ENCODE measurements at regions not wholly inside any gene's neighbourhood (a gene's known extent, or its start where the extent isn't known, plus 50 kb on each side); places are given as distances from the start of the nearest gene placed in this dataset.

DNA sequence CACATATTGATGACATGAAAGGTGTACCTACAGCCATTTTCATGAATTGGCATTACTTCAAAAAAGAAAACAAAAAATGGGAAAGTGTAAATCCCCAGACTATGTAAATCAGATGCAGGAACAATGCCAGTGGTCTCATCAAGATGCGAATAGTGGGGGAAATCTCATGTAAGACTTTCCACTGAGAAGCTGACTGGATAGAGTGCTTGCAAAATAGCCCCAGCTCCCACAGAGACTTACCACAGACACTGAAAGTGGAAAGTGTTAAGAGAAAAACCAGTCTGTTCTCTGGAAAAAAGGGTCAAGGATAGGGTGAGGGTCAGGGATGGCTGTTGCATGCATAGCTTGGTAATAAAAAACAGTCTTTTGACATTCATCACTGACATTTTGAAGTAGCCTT lies 73.2 kb upstream of the ARMCX2 start:
- Histone ChIP-seq H3K14ac (ENCODE audit: insufficient read depth, low read length) (no peak overlapping the region), H2BK12ac (ENCODE audit: insufficient read length, low read depth, low read length) (no peak overlapping the region), H3K18ac (ENCODE audit: insufficient read length, low read depth, low read length) (no peak overlapping the region), H3K56ac (ENCODE audit: insufficient read length, low read depth, low read length) (no peak overlapping the region), H3K23me2 (ENCODE audit: insufficient read length, low read depth, low read length, poor library complexity, severe bottlenecking) (no peaks in the 10 kb centered on the region), H3K4me2 (ENCODE audit: insufficient read depth, insufficient read length, low read length) (no peak overlapping the region), H3K4ac (ENCODE audit: low read depth, low read length) (no peak overlapping the region), H3K4me1 (ENCODE audit: insufficient read depth, low read length) (no peaks in the 10 kb centered on the region; the same call in 1 of the 2 replicates), H3K79me2 (ENCODE audit: insufficient read depth, low read length) (no peaks in the 10 kb centered on the region), H2BK15ac (ENCODE audit: low read depth, low read length) (no peak overlapping the region), H4K5ac (ENCODE audit: insufficient read length, low read depth, low read length) (no peak overlapping the region), H2AFZ (ENCODE audit: low read length) (no peak overlapping the region), H3K9me3 (ENCODE audit: control insufficient read depth, low read depth, low read length) (peaks cover 14% of the 10 kb centered on the region), H2BK20ac (ENCODE audit: low read depth, low read length, poor library complexity, severe bottlenecking) (no peak overlapping the region), H2BK120ac (ENCODE audit: low read depth, low read length, poor library complexity, severe bottlenecking) (no peak overlapping the region), H3T11ph (ENCODE audit: low read length) (no peak overlapping the region), H2AK5ac (ENCODE audit: insufficient read length, low read length) (no peak overlapping the region), H4K91ac (ENCODE audit: insufficient read length, low read depth, low read length) (no peak overlapping the region), H3K27me3 (ENCODE audit: insufficient read depth, low read length) (no peaks in the 10 kb centered on the region), H4K8ac (replicated peaks; ENCODE audit: insufficient read length, low read depth, low read length) (no peak overlapping the region), H2BK5ac (ENCODE audit: insufficient read length, low read length) (no peak overlapping the region), H3K27ac (ENCODE audit: insufficient read length, low read depth, low read length) (no peak overlapping the region), H3K23ac (ENCODE audit: insufficient read length, low read depth, low read length) (no peak overlapping the region), H4K20me1 (ENCODE audit: control insufficient read depth, insufficient read depth, insufficient read length) (no peaks in the 10 kb centered on the region), H3K79me1 (ENCODE audit: insufficient read depth, low read depth, low read length, poor library complexity, severe bottlenecking) (no peaks in the 10 kb centered on the region), H3K9ac (ENCODE audit: extremely low read depth, insufficient read length, low read length) (no peak overlapping the region)
- TF ChIP-seq, protein P1, sequence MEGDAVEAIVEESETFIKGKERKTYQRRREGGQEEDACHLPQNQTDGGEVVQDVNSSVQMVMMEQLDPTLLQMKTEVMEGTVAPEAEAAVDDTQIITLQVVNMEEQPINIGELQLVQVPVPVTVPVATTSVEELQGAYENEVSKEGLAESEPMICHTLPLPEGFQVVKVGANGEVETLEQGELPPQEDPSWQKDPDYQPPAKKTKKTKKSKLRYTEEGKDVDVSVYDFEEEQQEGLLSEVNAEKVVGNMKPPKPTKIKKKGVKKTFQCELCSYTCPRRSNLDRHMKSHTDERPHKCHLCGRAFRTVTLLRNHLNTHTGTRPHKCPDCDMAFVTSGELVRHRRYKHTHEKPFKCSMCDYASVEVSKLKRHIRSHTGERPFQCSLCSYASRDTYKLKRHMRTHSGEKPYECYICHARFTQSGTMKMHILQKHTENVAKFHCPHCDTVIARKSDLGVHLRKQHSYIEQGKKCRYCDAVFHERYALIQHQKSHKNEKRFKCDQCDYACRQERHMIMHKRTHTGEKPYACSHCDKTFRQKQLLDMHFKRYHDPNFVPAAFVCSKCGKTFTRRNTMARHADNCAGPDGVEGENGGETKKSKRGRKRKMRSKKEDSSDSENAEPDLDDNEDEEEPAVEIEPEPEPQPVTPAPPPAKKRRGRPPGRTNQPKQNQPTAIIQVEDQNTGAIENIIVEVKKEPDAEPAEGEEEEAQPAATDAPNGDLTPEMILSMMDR (conservative IDR thresholded peaks at IDR 0.05) = no peak
- peaks cover 58 to 62% of the 10 kb centered on the region in 2 experiments for H3K9me3 Mint-ChIP-seq
- H3K4me3 Mint-ChIP-seq = no peak overlapping the region
- H3K27ac Mint-ChIP-seq = no peak overlapping the region
- peaks cover 0 to 3% (median 0%) of the 10 kb centered on the region in 3 experiments; a peak in 4 of 7 replicates for H3K36me3 Mint-ChIP-seq (ENCODE audit: insufficient read depth in 1 of 3, low read depth in 3 of 3)
- H3K27me3 Mint-ChIP-seq (ENCODE audit: low read depth) = no peaks in the 10 kb centered on the region
- peaks cover 15 to 19% of the 10 kb centered on the region in 2 experiments for H3K4me1 Mint-ChIP-seq
- no peak for DNase-seq
- WGBS (ENCODE audit: extremely low coverage, insufficient read length, low lambda C conversion rate) = no CpG with 5 or more reads among the region's 1 CpG

Measured in H9 (cell line).